ENCODE measurements at regions not wholly inside any gene's neighbourhood (a gene's known extent, or its start where the extent isn't known, plus 50 kb on each side); places are given as distances from the start of the nearest gene placed in this dataset.

- TF ChIP-seq ZBTB17 (CRISPR knock-in tag; IDR thresholded peaks at IDR 0.05) (no peak), BACH1 (tag; IDR thresholded peaks at IDR 0.05) (no peak), HNRNPLL (IDR thresholded peaks at IDR 0.05; ENCODE audit: low read depth, low read length, poor library complexity, severe bottlenecking) (no peak), SREBF2 (CRISPR knock-in tag; IDR thresholded peaks at IDR 0.05) (no peak), RBFOX2 (IDR thresholded peaks at IDR 0.05; ENCODE audit: low read depth, low read length) (no peak), JUN (IDR thresholded peaks at IDR 0.05; ENCODE audit: borderline replicate concordance, low read depth, low read length) (no peak), JUN (CRISPR knock-in tag; IDR thresholded peaks at IDR 0.05; ENCODE audit: borderline replicate concordance) (no peak), HDGF (IDR thresholded peaks at IDR 0.05) (no peak), SETDB1 (IDR thresholded peaks at IDR 0.05; ENCODE audit: low read length) (no peak), CTCF (IDR thresholded peaks at IDR 0.05 in 2 of 3, conservative IDR thresholded peaks at IDR 0.05 in 1 of 3; ENCODE audit: insufficient read depth in 2 of 3, low read depth in 1 of 3, low read length in 3 of 3) (no peak), CTCFL (IDR thresholded peaks at IDR 0.05; ENCODE audit: borderline replicate concordance, insufficient read depth, low read depth, low read length, poor library complexity, severe bottlenecking) (no peak), SAFB2 (IDR thresholded peaks at IDR 0.05; ENCODE audit: borderline replicate concordance, low read depth, low read length, severe bottlenecking) (no peak)
- TF ChIP-seq, protein P1, sequence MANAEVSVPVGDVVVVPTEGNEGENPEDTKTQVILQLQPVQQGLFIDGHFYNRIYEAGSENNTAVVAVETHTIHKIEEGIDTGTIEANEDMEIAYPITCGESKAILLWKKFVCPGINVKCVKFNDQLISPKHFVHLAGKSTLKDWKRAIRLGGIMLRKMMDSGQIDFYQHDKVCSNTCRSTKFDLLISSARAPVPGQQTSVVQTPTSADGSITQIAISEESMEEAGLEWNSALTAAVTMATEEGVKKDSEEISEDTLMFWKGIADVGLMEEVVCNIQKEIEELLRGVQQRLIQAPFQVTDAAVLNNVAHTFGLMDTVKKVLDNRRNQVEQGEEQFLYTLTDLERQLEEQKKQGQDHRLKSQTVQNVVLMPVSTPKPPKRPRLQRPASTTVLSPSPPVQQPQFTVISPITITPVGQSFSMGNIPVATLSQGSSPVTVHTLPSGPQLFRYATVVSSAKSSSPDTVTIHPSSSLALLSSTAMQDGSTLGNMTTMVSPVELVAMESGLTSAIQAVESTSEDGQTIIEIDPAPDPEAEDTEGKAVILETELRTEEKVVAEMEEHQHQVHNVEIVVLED (CRISPR knock-in tag; IDR thresholded peaks at IDR 0.05) = no peak
Observed at GRCh38 chr13:39269411-39269810, 231.2 kb downstream of the NHLRC3 start.
